Lung (tissue), 11 donors: ENCODE measurements at regions not wholly inside any gene's neighbourhood (a gene's known extent, or its start where the extent isn't known, plus 50 kb on each side); places are given as distances from the start of the nearest gene placed in this dataset.
A peak's percentile ranks its signal among the peaks of the same experiment; 100 is the strongest.

Source experiments
- ATAC-seq: fragments of 200-7000 bp; cut with Tn5 transposase; one replicate; pipeline ENCODE4 v1.9.1; 2020; ENCODE audit warnings: moderate number of reproducible peaks; ENCODE audit not compliant: insufficient read depth, low FRiP score
- DNase-seq, 3 donors: peaks; one replicate each; pipeline ENCODE4 v3.0.0-alpha.2; 2013 to 2017
- H3K27ac ChIP-seq, 2 donors: one replicate each; pipeline ENCODE4 v1.5.1; 2013; ENCODE audit warnings: mild to moderate bottlenecking in 2 of 2, moderate library complexity in 2 of 2, control low read depth in 1 of 2, inconsistent platforms in 1 of 2, low read depth in 1 of 2, low read length in 1 of 2
- H3K27me3 ChIP-seq, 3 donors: one replicate each; pipeline ENCODE4 v1.5.1; 2013; ENCODE audit warnings: low read length in 2 of 3; ENCODE audit not compliant: control insufficient read depth in 3 of 3, insufficient read depth in 3 of 3
- H3K36me3 ChIP-seq, 4 donors: one replicate each; pipeline ENCODE4 v1.5.1; 2013; ENCODE audit warnings: low read length in 4 of 4, mild to moderate bottlenecking in 1 of 4, moderate library complexity in 1 of 4; ENCODE audit not compliant: control insufficient read depth in 4 of 4, insufficient read depth in 4 of 4
- H3K4me1 ChIP-seq, 5 donors: one replicate each; pipeline ENCODE4 v1.5.1; 2013; ENCODE audit warnings: low read length in 5 of 5, mild to moderate bottlenecking in 2 of 5, moderate library complexity in 1 of 5; ENCODE audit not compliant: control insufficient read depth in 5 of 5, insufficient read depth in 5 of 5
- H3K4me3 ChIP-seq: one replicate; pipeline ENCODE4 v1.5.1; 2013; ENCODE audit warnings: mild to moderate bottlenecking, control low read depth, moderate library complexity
- H3K9ac ChIP-seq, 2 donors: one replicate each; pipeline ENCODE4 v1.5.1; 2013; ENCODE audit warnings: low read length in 2 of 2, control low read depth in 1 of 2; ENCODE audit not compliant: insufficient read depth in 1 of 2
- H3K9me3 ChIP-seq, 4 donors: one replicate each; pipeline ENCODE4 v1.5.1; 2013; ENCODE audit warnings: low read length in 3 of 4, mild to moderate bottlenecking in 1 of 4, moderate library complexity in 1 of 4; ENCODE audit not compliant: control insufficient read depth in 4 of 4, insufficient read depth in 3 of 4
- CTCF ChIP-seq: IDR thresholded peaks from 2 replicates; pipeline ENCODE4 v1.5.1; 2012; ENCODE audit warnings: mild to moderate bottlenecking; ENCODE audit errors: control extremely low read depth, extremely low read depth
- WGBS, 2 donors: extraction: QIAGEN DNeasy Blood & Tissue Kit; methylation state at CpG; one replicate each; pipeline ENCODE4 v1.1.7; 2013; 5-methylcytosine and 5-hydroxymethylcytosine counted together
- donor health status: control.
- donor health status: control.
- donor health status: Bipolar disorder and iron deficiency.
- donor health status: healthy.
- donor health status: DM: yes; HTN: yes; CAD: no.

- no peaks in the 10 kb centered on the region for H3K36me3 ChIP-seq
- H3K9ac ChIP-seq = no peak overlapping the region
- TF ChIP-seq CTCF = no peak
- no peak overlapping the region for H3K4me3 ChIP-seq
- H3K4me1 ChIP-seq = peaks cover 0 to 29% (median 3%) of the 10 kb centered on the region in 5 donors
- H3K9me3 ChIP-seq = no peaks in the 10 kb centered on the region
- 52 to 56% methylated on average over 8 of the region's 8 CpGs for WGBS, 2 donors
- no peaks in the 10 kb centered on the region for H3K27me3 ChIP-seq
- DNase-seq = peak in 2 of 3 donors; percentile 61 to 64
- no peak for ATAC-seq
- H3K27ac ChIP-seq = no peak overlapping the region
Measured at GRCh38 chr7:25897261-25897782, 254.7 kb upstream of the NFE2L3 start.

GRCh38 chr7:25900245-25900644 lies 251.8 kb upstream of the NFE2L3 start:
- H3K36me3 ChIP-seq = no peaks in the 10 kb centered on the region
- no peaks in the 10 kb centered on the region for H3K9me3 ChIP-seq
- DNase-seq (no peak), ATAC-seq (no peak)
- no peak overlapping the region for H3K9ac ChIP-seq
- 86 to 88% methylated on average over 3 of the region's 3 CpGs for WGBS, 2 donors
- TF ChIP-seq CTCF = no peak
- no peak overlapping the region for H3K27ac ChIP-seq
- H3K4me3 ChIP-seq = no peak overlapping the region
- peaks cover 0 to 24% (median 2%) of the 10 kb centered on the region in 5 donors for H3K4me1 ChIP-seq
- H3K27me3 ChIP-seq = no peaks in the 10 kb centered on the region

- ATAC-seq (no peak), DNase-seq (peak; percentile 53 to 92 (median 85))
- no peak overlapping the region for H3K9ac ChIP-seq
- no peak overlapping the region for H3K27ac ChIP-seq
- no peaks in the 10 kb centered on the region for H3K36me3 ChIP-seq
- no peak overlapping the region for H3K4me3 ChIP-seq
- no peaks in the 10 kb centered on the region for H3K9me3 ChIP-seq
- no peaks in the 10 kb centered on the region for H3K27me3 ChIP-seq
- H3K4me1 ChIP-seq = peaks cover 0 to 22% (median 2%) of the 10 kb centered on the region in 5 donors
- no peak for TF ChIP-seq CTCF
- 79 to 86% methylated on average over 3 of the region's 3 CpGs for WGBS, 2 donors
Measured at GRCh38 chr7:25900877-25901276, 251.1 kb upstream of the NFE2L3 start.

- Histone ChIP-seq H3K27ac (no peak overlapping the region), H3K36me3 (no peaks in the 10 kb centered on the region), H3K9me3 (no peaks in the 10 kb centered on the region), H3K9ac (no peak overlapping the region), H3K4me1 (peaks cover 0 to 22% (median 2%) of the 10 kb centered on the region in 5 donors), H3K27me3 (no peaks in the 10 kb centered on the region), H3K4me3 (no peak overlapping the region)
- no peak for DNase-seq
- ATAC-seq = no peak
- TF ChIP-seq CTCF = no peak
- 92 to 93% methylated on average over 1 of the region's 1 CpG for WGBS, 2 donors
Measured at GRCh38 chr7:25901658-25902057, 250.3 kb upstream of the NFE2L3 start.
